Progenitor cell of endocrine pancreas (in vitro differentiated cells): ENCODE measurements at regions not wholly inside any gene's neighbourhood (a gene's known extent, or its start where the extent isn't known, plus 50 kb on each side); places are given as distances from the start of the nearest gene placed in this dataset.

Experiments
- DNase-seq: peaks from one replicate; pipeline ENCODE4 v3.0.0; 2021; ENCODE audit warnings: low spot score; ENCODE audit not compliant: unreplicated experiment
- H3K27ac Mint-ChIP-seq: 2 replicates; pipeline ENCODE4 v1.8.0; 2021; ENCODE audit warnings: mild to moderate bottlenecking, moderate library complexity, mixed read lengths
- H3K27me3 Mint-ChIP-seq: 2 replicates; pipeline ENCODE4 v1.8.0; 2021; ENCODE audit warnings: mixed read lengths
- H3K36me3 Mint-ChIP-seq: 2 replicates; pipeline ENCODE4 v1.8.0; 2022; ENCODE audit warnings: mixed read lengths; ENCODE audit not compliant: insufficient read depth
- H3K4me1 Mint-ChIP-seq: 2 replicates; pipeline ENCODE4 v1.8.0; 2021; ENCODE audit warnings: low read depth, mixed read lengths
- H3K4me3 Mint-ChIP-seq: 2 replicates; pipeline ENCODE4 v1.8.0; 2021; ENCODE audit warnings: low read depth, mild to moderate bottlenecking, moderate library complexity, mixed read lengths
- H3K9me3 Mint-ChIP-seq: 2 replicates; pipeline ENCODE4 v1.8.0; 2021; ENCODE audit warnings: low read depth, mixed read lengths
- TF ChIP-seq, protein P1 (sequence below): fragments of 200-600 bp; sonication (generic); IDR thresholded peaks from one replicate; pipeline ENCODE4 v1.5.0; 2021; ENCODE audit warnings: antibody characterized with exemption, mild to moderate bottlenecking; ENCODE audit not compliant: unreplicated experiment

DNA sequence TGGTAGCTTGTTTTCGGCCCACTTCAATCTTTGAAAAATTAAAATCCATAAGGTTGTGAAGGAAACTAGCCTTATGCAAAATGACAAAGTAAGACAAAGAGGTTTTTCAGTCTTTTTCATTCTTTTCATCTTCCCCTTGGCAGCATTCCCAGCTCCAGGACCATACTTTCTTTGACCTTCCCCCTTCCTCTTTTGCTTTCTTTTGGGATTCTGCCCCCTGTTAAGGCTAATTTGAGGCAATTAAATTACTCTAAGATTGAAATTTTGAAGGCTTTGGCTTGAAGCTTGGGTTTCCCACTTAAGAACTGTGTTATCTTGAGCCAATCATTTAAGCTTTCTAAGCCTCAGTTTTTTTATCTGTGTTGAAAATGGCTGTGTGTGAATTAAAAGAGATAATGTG, 124.9 kb downstream of the DACT1 start:
- no peaks in the 10 kb centered on the region for H3K36me3 Mint-ChIP-seq
- H3K4me3 Mint-ChIP-seq: no peak overlapping the region
- no peaks in the 10 kb centered on the region for H3K27me3 Mint-ChIP-seq
- DNase-seq: no peak
- H3K4me1 Mint-ChIP-seq: peaks cover 12% of the 10 kb centered on the region
- TF ChIP-seq, protein P1, sequence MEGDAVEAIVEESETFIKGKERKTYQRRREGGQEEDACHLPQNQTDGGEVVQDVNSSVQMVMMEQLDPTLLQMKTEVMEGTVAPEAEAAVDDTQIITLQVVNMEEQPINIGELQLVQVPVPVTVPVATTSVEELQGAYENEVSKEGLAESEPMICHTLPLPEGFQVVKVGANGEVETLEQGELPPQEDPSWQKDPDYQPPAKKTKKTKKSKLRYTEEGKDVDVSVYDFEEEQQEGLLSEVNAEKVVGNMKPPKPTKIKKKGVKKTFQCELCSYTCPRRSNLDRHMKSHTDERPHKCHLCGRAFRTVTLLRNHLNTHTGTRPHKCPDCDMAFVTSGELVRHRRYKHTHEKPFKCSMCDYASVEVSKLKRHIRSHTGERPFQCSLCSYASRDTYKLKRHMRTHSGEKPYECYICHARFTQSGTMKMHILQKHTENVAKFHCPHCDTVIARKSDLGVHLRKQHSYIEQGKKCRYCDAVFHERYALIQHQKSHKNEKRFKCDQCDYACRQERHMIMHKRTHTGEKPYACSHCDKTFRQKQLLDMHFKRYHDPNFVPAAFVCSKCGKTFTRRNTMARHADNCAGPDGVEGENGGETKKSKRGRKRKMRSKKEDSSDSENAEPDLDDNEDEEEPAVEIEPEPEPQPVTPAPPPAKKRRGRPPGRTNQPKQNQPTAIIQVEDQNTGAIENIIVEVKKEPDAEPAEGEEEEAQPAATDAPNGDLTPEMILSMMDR: no peak
- no peak overlapping the region for H3K27ac Mint-ChIP-seq
- no peaks in the 10 kb centered on the region for H3K9me3 Mint-ChIP-seq

DNA sequence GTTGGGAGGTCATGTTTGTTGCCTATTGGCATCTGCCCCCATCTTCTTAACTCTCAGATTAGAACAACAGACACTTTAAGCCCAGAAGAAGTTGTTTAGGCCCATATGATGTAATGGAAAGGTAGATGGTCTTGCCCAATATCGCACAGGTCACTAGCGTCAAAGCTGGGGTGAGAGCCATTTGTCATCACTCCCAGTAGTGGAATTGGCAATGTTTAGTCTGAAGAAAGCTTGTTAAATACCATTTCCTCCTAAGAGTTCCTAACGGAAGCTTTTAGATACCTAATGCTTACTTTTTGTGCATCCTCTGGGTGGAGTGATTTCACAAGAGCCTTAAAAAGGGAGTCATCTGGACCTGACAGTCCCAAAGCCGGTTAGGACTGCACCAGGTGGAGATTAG, 125.4 kb downstream of the DACT1 start:
- H3K4me1 Mint-ChIP-seq: peaks cover 12% of the 10 kb centered on the region
- TF ChIP-seq, protein P1: no peak
- H3K36me3 Mint-ChIP-seq: no peaks in the 10 kb centered on the region
- H3K9me3 Mint-ChIP-seq: no peaks in the 10 kb centered on the region
- H3K27me3 Mint-ChIP-seq: no peaks in the 10 kb centered on the region
- no peak overlapping the region for H3K27ac Mint-ChIP-seq
- no peak overlapping the region for H3K4me3 Mint-ChIP-seq
- no peak for DNase-seq

DNA sequence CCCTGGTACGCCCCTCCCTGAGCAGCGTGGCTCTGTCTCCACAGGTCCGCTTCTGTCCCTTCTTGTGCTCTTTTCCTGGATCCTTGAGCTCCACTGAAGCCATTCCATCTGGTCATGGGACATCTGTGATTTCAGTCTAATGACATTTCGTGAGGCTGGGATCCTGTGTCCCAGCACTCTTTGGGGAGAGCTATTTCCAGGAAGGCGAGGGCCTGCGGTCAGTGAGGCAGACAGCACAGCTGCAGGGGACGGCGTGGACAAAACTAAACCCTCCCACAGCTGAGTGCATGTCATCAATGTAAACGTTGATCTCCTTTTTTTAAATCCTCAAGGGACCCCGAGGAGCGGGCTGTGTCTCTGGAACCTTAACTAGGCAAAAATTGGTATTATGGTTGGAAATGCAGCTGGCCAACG, 127.7 kb downstream of the DACT1 start:
- Mint-ChIP-seq H3K36me3 (no peaks in the 10 kb centered on the region), H3K4me1 (peaks cover 28% of the 10 kb centered on the region), H3K27me3 (no peaks in the 10 kb centered on the region), H3K27ac (peak overlapping the region; percentile 3), H3K9me3 (no peaks in the 10 kb centered on the region), H3K4me3 (no peak overlapping the region)
- no peak for DNase-seq
- TF ChIP-seq, protein P1: no peak

DNA sequence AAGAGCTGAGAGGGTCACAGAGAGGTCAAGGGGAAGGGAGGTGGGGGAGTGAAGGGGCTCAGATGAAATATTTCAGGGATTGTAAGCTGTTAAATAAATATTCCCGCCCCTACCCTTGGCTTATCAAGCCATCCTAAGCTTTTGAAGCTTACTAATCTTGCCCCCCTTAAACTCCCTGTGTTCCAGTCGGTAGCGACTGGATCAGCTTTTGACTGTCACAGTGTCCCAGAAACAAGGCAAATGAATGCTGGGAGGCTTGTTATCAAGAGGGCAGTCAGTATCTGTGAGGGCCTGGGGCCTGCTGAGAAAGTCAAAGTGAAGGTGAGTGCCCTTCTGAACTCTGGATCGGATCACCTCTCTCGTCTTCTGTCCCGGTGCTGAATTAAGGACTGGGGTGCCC, 128.1 kb downstream of the DACT1 start:
- H3K27me3 Mint-ChIP-seq: no peaks in the 10 kb centered on the region
- H3K27ac Mint-ChIP-seq: no peak overlapping the region
- no peak for DNase-seq
- peaks cover 30% of the 10 kb centered on the region for H3K4me1 Mint-ChIP-seq
- no peaks in the 10 kb centered on the region for H3K36me3 Mint-ChIP-seq
- no peaks in the 10 kb centered on the region for H3K9me3 Mint-ChIP-seq
- no peak overlapping the region for H3K4me3 Mint-ChIP-seq
- TF ChIP-seq, protein P1: no peak

DNA sequence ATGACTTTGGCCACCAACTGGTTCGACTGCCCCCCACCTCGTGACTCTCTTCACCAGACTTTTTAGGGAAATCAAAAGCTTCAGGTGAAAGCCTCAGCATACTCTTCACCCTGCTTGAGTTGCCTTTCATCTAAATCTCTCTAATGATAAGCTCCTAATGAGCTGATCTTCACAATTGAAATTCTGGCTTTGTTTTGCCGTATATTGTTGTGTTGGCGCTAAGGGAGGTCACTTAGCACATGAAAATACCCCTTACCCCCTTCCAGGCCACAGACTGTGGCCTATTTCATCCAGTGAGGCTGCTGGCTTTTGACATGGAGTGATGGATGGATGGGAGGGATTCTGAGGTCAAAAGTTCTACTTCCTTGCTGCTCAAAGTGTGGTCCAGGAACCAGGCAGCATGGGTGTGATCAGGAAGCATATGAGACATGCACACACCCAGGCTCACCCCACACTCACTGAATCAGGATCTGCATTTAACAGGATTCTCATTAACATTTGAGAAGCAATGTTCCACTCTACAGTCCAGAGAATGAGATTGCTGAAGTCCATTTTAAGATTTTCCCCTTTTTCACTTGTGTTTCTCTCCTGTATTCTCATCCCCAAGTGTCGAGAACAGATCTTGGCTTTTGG, 131.4 kb downstream of the DACT1 start:
- Mint-ChIP-seq H3K9me3 (no peaks in the 10 kb centered on the region), H3K4me3 (no peak overlapping the region), H3K4me1 (peaks cover 57% of the 10 kb centered on the region), H3K27me3 (no peaks in the 10 kb centered on the region), H3K36me3 (no peaks in the 10 kb centered on the region), H3K27ac (peak overlapping the region; percentile 43)
- DNase-seq: no peak
- TF ChIP-seq, protein P1: no peak
